ENCODE measurements at regions not wholly inside any gene's neighbourhood (a gene's known extent, or its start where the extent isn't known, plus 50 kb on each side); places are given as distances from the start of the nearest gene placed in this dataset.

DNA sequence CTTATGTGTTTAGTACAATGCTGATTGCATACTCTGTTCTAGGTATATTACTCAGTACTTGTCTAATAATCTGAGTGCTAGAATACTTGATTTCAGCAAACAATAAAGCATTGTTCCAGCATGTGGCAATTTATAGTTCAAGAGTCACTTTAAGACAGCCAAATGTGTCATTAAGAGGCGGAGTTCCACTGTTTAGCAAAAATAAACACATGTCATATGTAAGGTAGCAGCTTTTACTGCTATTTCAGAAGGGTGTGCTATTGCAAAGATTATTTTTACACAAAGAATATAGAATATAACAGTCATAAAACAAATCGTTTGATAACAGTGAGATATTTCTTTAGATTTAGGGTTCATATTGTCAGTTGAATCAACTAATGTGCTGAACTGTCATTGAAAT, 358.7 kb downstream of the TUSC7 start:
- Histone ChIP-seq H3K9me3 (ENCODE audit: insufficient read depth, low read depth, low read length) (no peaks in the 10 kb centered on the region), H2BK5ac (ENCODE audit: low read depth, low read length, poor library complexity) (no peak overlapping the region), H3K36me3 (ENCODE audit: control insufficient read depth in 1 of 2, insufficient read depth in 2 of 2, low read length in 2 of 2) (no peaks in the 10 kb centered on the region), H4K8ac (ENCODE audit: low read depth, low read length) (no peak overlapping the region), H2AFZ (ENCODE audit: insufficient read depth, low read length, poor library complexity) (no peak overlapping the region), H3K27ac (ENCODE audit: low read depth, low read length) (no peak overlapping the region), H2BK120ac (ENCODE audit: insufficient read depth, low read length, poor library complexity) (no peak overlapping the region), H3K4me2 (ENCODE audit: low read length) (no peak overlapping the region), H3K14ac (ENCODE audit: low read length) (no peak overlapping the region), H3K27me3 (ENCODE audit: insufficient read depth, low read length) (no peaks in the 10 kb centered on the region), H3K79me1 (ENCODE audit: low read length) (no peaks in the 10 kb centered on the region), H4K12ac (ENCODE audit: low read depth, low read length) (no peak overlapping the region), H4K91ac (ENCODE audit: low read depth, low read length) (no peak overlapping the region), H3K23ac (ENCODE audit: low read length) (no peak overlapping the region), H3K18ac (ENCODE audit: low read length) (no peak overlapping the region), H3K4me1 (ENCODE audit: control insufficient read depth in 1 of 2, insufficient read depth in 2 of 2, low read length in 2 of 2) (no peaks in the 10 kb centered on the region), H3K9ac (ENCODE audit: low read length) (no peak overlapping the region), H3K4me3 (ENCODE audit: low read depth, low read length) (no peak overlapping the region), H2AK5ac (ENCODE audit: low read length) (no peak overlapping the region), H3K4ac (ENCODE audit: low read depth, low read length) (no peak overlapping the region), H2BK12ac (ENCODE audit: low read length) (no peak overlapping the region), H3K79me2 (ENCODE audit: control insufficient read depth, insufficient read depth, low read length, poor library complexity) (no peaks in the 10 kb centered on the region)
- no CpG with 5 or more reads among the region's 2 CpGs for WGBS (ENCODE audit: extremely low coverage, insufficient coverage, insufficient read length)
- DNase-seq: no peak

DNA sequence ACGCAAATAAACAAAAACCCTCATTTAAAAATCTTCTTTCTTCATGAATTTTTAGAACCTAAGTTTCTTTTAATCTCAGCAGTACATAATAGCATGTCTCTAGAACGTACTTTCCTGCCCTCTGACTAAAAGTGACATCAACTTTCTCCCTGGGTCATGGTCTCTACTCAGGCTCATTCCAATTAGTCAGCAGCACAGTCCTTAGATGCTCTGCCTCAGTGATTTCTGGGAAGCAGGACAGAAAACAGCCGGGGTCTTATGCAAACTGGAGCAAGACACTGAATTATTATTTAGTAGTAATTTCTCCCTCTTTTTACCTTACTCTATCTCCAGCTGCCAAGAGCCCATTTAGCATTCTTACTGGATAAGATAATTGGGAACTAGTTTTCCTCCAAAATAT, 365.2 kb downstream of the TUSC7 start:
- Histone ChIP-seq H3K36me3 (ENCODE audit: control insufficient read depth in 1 of 2, insufficient read depth in 2 of 2, low read length in 2 of 2) (no peaks in the 10 kb centered on the region), H3K14ac (ENCODE audit: low read length) (no peak overlapping the region), H3K9ac (ENCODE audit: low read length) (no peak overlapping the region), H2BK120ac (ENCODE audit: insufficient read depth, low read length, poor library complexity) (no peak overlapping the region), H4K12ac (ENCODE audit: low read depth, low read length) (no peak overlapping the region), H3K4me1 (ENCODE audit: control insufficient read depth in 1 of 2, insufficient read depth in 2 of 2, low read length in 2 of 2) (no peaks in the 10 kb centered on the region), H4K8ac (ENCODE audit: low read depth, low read length) (no peak overlapping the region), H3K79me1 (ENCODE audit: low read length) (no peaks in the 10 kb centered on the region), H2BK5ac (ENCODE audit: low read depth, low read length, poor library complexity) (no peak overlapping the region), H3K9me3 (ENCODE audit: insufficient read depth, low read depth, low read length) (no peaks in the 10 kb centered on the region), H4K91ac (ENCODE audit: low read depth, low read length) (no peak overlapping the region), H3K18ac (ENCODE audit: low read length) (no peak overlapping the region), H3K4me3 (ENCODE audit: low read depth, low read length) (no peak overlapping the region), H3K4ac (ENCODE audit: low read depth, low read length) (no peak overlapping the region), H2AK5ac (ENCODE audit: low read length) (no peak overlapping the region), H3K79me2 (ENCODE audit: control insufficient read depth, insufficient read depth, low read length, poor library complexity) (no peaks in the 10 kb centered on the region), H3K27me3 (ENCODE audit: insufficient read depth, low read length) (no peaks in the 10 kb centered on the region), H2AFZ (ENCODE audit: insufficient read depth, low read length, poor library complexity) (no peak overlapping the region), H2BK12ac (ENCODE audit: low read length) (no peak overlapping the region), H3K23ac (ENCODE audit: low read length) (no peak overlapping the region), H3K27ac (ENCODE audit: low read depth, low read length) (no peak overlapping the region), H3K4me2 (ENCODE audit: low read length) (no peak overlapping the region)
- no CpG with 5 or more reads among the region's 3 CpGs for WGBS (ENCODE audit: extremely low coverage, insufficient coverage, insufficient read length)
- DNase-seq: no peak

DNA sequence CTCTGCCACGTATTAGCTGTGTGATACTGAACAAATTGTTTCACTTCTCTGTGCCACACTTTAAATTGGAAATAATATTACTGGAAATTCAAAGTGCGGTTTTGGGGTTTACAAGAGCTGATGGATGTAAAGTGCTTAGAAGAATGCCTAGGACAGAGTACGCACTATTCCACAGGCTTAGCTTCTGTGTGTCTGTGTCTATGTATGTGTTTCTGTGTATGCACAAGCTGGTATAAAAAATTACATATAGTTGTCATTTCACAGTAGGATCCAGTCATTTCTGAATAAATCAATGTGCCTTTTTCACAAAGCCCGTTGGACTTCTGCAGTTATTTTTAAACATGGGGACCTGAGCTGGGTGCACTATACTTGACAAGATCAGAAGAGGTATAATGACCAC, 370.4 kb downstream of the TUSC7 start:
- Histone ChIP-seq H3K9me3 (ENCODE audit: insufficient read depth, low read depth, low read length) (no peaks in the 10 kb centered on the region), H3K4ac (ENCODE audit: low read depth, low read length) (no peak overlapping the region), H3K14ac (ENCODE audit: low read length) (no peak overlapping the region), H2AK5ac (ENCODE audit: low read length) (no peak overlapping the region), H3K23ac (ENCODE audit: low read length) (no peak overlapping the region), H3K18ac (ENCODE audit: low read length) (no peak overlapping the region), H3K79me2 (ENCODE audit: control insufficient read depth, insufficient read depth, low read length, poor library complexity) (no peaks in the 10 kb centered on the region), H4K91ac (ENCODE audit: low read depth, low read length) (no peak overlapping the region), H2BK12ac (ENCODE audit: low read length) (no peak overlapping the region), H3K27me3 (ENCODE audit: insufficient read depth, low read length) (no peaks in the 10 kb centered on the region), H3K36me3 (ENCODE audit: control insufficient read depth in 1 of 2, insufficient read depth in 2 of 2, low read length in 2 of 2) (no peaks in the 10 kb centered on the region), H2BK120ac (ENCODE audit: insufficient read depth, low read length, poor library complexity) (no peak overlapping the region), H4K12ac (ENCODE audit: low read depth, low read length) (no peak overlapping the region), H2AFZ (ENCODE audit: insufficient read depth, low read length, poor library complexity) (no peak overlapping the region), H3K4me2 (ENCODE audit: low read length) (no peak overlapping the region), H4K8ac (ENCODE audit: low read depth, low read length) (no peak overlapping the region), H3K9ac (ENCODE audit: low read length) (no peak overlapping the region), H2BK5ac (ENCODE audit: low read depth, low read length, poor library complexity) (no peak overlapping the region), H3K4me3 (ENCODE audit: low read depth, low read length) (no peak overlapping the region), H3K27ac (ENCODE audit: low read depth, low read length) (no peak overlapping the region), H3K4me1 (ENCODE audit: control insufficient read depth in 1 of 2, insufficient read depth in 2 of 2, low read length in 2 of 2) (no peaks in the 10 kb centered on the region), H3K79me1 (ENCODE audit: low read length) (no peaks in the 10 kb centered on the region)
- DNase-seq: no peak
- no CpG with 5 or more reads among the region's 4 CpGs for WGBS (ENCODE audit: extremely low coverage, insufficient coverage, insufficient read length)

DNA sequence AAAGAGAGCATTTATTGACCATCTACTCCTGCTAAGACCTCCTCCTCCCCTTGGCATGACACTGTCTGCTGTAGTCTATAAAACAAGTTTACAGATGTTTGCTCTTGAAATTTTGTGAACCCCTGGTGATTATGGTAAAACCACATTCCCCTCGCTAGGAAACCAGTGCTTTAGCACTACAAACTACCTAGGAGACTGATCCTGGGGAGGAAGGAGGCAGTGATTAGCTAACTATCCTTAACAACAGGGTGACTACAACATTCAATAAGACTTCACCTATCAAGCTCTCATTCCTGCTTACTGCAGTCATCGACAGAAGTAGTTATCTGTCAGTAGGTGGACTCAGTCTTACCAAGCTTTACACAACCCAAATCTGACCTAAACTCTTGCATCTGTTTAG, 371.3 kb downstream of the TUSC7 start:
- Histone ChIP-seq H2AFZ (ENCODE audit: insufficient read depth, low read length, poor library complexity) (no peak overlapping the region), H2AK5ac (ENCODE audit: low read length) (no peak overlapping the region), H2BK5ac (ENCODE audit: low read depth, low read length, poor library complexity) (no peak overlapping the region), H3K4me2 (ENCODE audit: low read length) (no peak overlapping the region), H3K9me3 (ENCODE audit: insufficient read depth, low read depth, low read length) (no peaks in the 10 kb centered on the region), H3K18ac (ENCODE audit: low read length) (no peak overlapping the region), H3K36me3 (ENCODE audit: control insufficient read depth in 1 of 2, insufficient read depth in 2 of 2, low read length in 2 of 2) (no peaks in the 10 kb centered on the region), H3K79me2 (ENCODE audit: control insufficient read depth, insufficient read depth, low read length, poor library complexity) (no peaks in the 10 kb centered on the region), H2BK120ac (ENCODE audit: insufficient read depth, low read length, poor library complexity) (no peak overlapping the region), H3K4me3 (ENCODE audit: low read depth, low read length) (no peak overlapping the region), H4K8ac (ENCODE audit: low read depth, low read length) (no peak overlapping the region), H3K27ac (ENCODE audit: low read depth, low read length) (no peak overlapping the region), H3K79me1 (ENCODE audit: low read length) (no peaks in the 10 kb centered on the region), H3K14ac (ENCODE audit: low read length) (no peak overlapping the region), H3K27me3 (ENCODE audit: insufficient read depth, low read length) (no peaks in the 10 kb centered on the region), H3K4ac (ENCODE audit: low read depth, low read length) (no peak overlapping the region), H3K4me1 (ENCODE audit: control insufficient read depth in 1 of 2, insufficient read depth in 2 of 2, low read length in 2 of 2) (no peaks in the 10 kb centered on the region), H3K9ac (ENCODE audit: low read length) (no peak overlapping the region), H3K23ac (ENCODE audit: low read length) (no peak overlapping the region), H4K91ac (ENCODE audit: low read depth, low read length) (no peak overlapping the region), H2BK12ac (ENCODE audit: low read length) (no peak overlapping the region), H4K12ac (ENCODE audit: low read depth, low read length) (no peak overlapping the region)
- DNase-seq: no peak
- WGBS (ENCODE audit: extremely low coverage, insufficient coverage, insufficient read length): no CpG with 5 or more reads among the region's 2 CpGs

Data from trophoblast cell (in vitro differentiated cells and primary cell).